GM18520 (cell line): ENCODE measurements at regions not wholly inside any gene's neighbourhood (a gene's known extent, or its start where the extent isn't known, plus 50 kb on each side); places are given as distances from the start of the nearest gene placed in this dataset.

ENCODE experiments used
- ATAC-seq: cut with Tn5 transposase; IDR thresholded peaks from one replicate; pipeline ENCODE4 v1.9.1; 2021; ENCODE audit not compliant: unreplicated experiment

GRCh38 chr6:91743756-91744155, 1156.9 kb upstream of the MAP3K7 start:
- no peak for ATAC-seq

DNA sequence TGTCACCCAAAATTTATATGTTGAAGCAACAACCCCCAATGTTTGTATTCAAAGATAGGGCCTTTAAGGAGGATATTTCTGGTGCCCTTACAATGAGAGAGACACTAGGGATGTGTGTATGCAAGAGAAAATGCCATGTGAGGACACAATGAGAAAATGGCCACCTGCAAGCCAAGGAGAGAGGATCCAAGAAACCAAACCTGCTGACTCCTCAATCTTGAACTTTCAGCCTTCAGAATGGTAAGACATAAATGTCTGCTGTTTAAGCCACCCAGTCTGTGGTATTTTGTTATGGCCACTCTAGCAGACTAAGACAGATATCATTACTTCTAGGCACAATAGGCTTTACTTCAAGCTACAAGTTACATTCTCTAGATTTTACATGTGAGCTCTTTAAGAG, 1145.1 kb upstream of the MAP3K7 start:
- no peak for ATAC-seq

DNA sequence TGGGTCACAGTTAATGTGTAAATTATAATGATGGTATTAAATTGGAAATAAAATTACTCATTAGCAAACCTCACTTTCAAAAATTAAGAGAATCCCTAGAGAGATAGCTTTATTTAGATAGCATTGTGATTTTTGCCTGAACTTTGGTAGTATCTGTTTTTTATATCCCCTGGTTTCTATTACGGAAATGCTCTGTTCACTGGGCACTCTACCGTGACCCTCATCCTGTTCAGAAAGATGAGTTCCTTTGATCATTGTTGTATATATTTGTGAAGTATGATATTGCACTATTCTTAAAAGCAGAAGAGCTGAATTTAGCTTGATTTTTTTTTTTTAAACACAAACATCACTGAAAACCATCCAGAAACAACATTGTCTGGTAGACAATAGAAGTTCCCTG, 1143.8 kb upstream of the MAP3K7 start:
- no peak for ATAC-seq

- ATAC-seq: no peak
Measured at GRCh38 chr6:91720324-91720723, 1133.5 kb upstream of the MAP3K7 start.

DNA sequence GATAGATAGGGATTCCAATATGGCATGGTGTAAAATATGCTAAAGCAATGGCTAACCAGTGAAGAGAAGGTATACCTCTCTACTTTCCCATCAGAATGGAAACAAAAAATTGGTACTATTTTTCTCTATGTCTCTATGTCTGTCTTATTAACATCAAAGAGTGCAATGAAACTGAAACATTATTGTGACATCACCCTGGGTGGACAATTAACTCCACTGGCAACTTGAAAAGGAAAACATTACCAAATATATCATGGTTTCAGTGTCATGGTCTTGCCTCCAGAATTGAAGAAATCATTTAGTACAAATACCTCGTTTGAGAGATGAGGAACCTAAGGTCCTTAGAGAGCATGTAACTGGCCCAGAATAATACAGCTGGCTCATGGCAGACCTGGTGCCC, 1132.5 kb upstream of the MAP3K7 start:
- no peak for ATAC-seq

GRCh38 chr6:91718198-91718597, 1131.3 kb upstream of the MAP3K7 start:
- no peak for ATAC-seq

DNA sequence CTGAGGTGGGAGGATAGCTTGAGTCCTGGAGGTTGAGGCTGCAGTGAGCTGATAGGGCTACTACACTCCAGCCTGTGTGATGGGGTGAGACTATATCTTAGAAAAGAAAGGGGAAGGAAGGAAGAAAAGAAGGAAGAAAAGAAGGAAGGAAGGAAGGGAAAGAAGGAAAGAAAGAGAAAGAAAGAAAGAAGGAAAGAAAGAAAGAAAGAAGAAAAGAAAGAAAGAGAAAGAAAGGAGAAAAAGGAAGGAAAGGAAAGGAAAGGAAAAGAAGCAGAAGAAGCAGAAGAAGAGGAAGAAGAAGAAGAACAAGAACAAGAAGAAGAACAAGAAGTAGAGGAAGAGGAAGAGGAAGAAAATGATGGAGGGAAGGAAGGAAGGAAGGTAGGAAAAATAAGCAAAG, 1130.2 kb upstream of the MAP3K7 start:
- no peak for ATAC-seq

DNA sequence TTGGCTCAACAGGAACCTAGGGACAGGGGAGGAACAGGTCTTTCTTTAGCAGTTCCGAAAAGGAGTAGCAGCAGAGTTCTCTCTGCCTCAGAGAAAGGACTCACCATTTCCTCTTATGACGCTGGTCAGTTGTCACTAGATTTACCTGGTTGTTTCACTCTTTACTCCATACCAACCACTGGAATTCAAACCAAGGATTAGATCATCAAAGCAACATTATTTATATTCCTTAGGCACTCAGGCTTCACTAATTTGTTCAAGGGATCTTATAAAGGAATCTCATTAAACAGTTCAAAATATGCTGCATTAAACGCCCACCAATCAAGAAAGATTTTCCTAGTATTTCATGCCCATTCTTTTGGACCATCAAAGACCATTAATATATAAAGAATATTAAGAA, 1129.5 kb upstream of the MAP3K7 start:
- ATAC-seq: no peak

DNA sequence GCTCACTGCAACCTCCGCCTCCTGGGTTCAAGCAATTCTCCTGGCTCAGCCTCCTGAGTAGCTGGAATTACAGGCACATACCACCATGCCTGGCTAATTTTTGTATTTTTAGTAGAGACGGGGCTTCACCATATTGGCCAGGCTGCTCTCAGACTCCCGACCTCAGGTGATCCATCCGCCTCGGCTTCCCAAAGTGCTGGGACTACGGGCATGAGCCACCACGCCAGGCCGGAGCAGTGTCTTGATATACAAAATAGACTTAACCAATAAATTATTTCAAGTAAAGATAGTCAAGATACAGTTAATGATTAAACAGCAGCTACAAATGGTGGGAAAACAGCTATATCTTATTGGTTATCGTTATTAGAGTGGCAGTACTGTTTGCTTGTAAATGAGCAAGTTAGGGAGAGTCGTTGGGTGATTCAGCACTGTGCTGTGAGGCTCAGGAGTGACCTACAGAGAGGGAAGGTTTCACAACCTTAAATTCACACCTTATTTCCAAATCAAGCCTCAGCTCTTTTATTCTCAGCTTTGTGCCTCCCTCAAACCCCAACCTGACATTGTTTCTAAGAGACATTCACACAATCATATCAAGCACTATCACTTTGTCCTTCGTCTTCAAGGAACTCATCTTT, 1128.4 kb upstream of the MAP3K7 start:
- ATAC-seq: no peak

DNA sequence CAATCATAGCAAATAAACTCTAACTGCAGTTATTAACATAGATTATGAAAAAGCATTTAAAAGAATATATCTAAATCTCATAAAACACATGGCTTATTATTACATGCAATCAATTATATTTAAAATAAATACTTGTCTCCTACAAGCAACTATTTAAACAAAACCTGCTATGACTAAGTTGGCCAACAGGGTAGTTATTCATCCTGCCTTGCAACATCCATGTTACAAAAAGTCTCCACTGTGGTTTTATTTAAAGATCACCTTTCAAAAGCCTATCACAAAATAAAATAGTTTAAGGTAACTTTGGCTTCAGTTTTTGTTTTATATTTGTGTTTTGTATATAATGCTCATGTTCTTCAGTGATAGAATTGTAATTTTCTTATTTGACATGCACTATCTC, 1127.0 kb upstream of the MAP3K7 start:
- no peak for ATAC-seq

GRCh38 chr6:91711518-91711917, 1124.6 kb upstream of the MAP3K7 start:
- no peak for ATAC-seq

DNA sequence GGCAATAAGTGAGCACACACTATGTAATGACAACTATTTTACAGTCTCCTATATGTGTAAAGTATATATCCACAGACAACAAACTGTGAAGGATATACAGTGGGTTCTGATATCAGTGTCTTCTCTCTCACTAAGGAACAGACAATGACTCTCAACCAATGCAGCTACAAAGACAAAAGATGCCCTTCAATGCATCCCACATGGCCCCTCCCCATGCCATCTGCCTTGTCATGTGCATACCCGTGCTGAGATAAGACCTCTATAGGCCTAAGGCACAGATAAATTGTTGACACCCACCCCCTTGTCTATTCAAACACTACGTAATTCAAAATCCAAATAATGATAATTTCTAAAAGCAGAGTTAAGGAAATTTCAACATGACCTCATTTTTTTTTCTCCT, 1123.5 kb upstream of the MAP3K7 start:
- ATAC-seq: no peak

DNA sequence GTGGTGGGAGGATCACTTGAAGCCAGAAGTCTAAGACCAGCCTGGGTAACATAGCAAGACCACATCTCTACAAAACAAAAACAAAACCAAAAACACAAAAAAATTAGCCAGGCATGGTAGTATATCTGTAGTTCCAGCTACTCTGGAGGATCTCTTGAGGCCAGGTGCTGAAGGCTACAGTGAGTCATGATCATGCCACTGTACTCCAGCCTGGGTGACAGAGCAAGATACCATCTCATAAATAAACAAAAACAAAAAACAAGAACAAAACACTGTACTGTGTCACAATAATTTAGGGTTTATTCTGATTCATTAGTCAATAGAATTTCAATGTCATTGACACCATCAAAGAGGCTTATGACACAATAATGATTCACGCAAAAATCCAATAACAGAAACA, 1121.7 kb upstream of the MAP3K7 start:
- ATAC-seq: no peak

DNA sequence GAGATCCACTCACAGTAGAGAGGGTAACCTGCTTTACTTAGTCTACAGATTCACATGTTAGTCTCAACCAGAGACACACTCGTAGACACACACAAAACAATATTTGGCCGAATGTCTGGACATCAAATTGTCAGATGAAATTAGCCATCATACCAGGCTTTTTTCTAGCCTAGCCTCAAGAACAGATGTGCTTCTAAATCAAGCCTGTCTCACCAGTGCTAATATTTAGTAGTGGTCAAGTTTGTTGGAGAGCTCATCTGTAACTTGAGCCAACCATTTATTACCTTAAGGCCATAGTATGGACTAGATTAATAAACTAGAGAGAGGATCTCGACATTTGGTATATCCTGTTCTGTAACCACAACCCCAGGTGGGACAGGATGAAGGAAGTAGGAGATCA, 1118.8 kb upstream of the MAP3K7 start:
- ATAC-seq: no peak

GRCh38 chr6:91704531-91704930, 1117.7 kb upstream of the MAP3K7 start:
- no peak for ATAC-seq

DNA sequence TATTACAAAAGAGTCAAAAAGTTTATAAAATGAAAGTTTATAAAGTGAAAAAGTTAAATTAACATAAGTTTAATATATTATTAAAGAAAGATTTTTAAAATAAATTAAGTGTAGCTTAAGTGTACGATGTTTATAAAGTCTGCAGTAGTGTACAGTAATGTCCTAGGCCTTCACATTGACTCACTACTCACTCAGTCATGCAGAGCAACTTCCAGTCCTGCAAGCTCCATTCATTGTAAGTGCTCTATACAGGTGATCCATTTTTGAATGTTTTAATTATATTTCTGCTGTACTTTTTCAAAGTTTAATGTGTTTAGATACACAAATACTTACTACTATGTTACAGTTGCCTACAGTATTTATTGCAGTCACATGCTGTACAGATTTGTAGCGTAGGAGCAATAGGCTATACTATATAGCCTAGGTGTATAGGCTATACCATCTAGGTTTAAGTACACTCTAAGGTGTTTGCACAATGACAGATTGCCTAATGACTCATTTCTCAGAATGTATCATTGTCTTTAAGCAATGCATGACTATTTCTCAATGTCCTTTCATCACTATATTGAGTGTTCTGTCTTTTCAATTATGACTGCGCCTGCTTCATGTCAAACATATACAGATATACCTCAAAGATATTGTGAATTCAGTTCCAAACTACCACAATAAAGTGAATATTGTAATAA, 1110.3 kb upstream of the MAP3K7 start:
- no peak for ATAC-seq

DNA sequence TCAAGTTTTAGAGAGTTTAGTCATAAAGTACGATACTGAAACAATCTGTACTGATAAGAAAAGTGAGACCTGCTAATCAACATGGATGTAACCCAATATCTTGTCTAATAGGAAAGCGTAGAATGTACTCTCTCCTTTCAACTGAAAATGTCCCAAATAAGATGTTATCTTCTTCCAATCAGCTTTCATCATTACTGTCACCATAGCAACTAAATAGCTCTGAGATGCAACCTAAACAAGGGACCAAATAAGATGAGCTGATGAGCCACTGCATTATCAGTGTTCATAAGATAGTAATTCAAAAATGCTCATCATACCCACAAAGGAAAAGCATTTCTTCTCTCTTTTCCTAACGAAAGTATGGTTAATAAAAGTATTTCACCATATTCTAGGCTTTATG, 1108.3 kb upstream of the MAP3K7 start:
- ATAC-seq: no peak

DNA sequence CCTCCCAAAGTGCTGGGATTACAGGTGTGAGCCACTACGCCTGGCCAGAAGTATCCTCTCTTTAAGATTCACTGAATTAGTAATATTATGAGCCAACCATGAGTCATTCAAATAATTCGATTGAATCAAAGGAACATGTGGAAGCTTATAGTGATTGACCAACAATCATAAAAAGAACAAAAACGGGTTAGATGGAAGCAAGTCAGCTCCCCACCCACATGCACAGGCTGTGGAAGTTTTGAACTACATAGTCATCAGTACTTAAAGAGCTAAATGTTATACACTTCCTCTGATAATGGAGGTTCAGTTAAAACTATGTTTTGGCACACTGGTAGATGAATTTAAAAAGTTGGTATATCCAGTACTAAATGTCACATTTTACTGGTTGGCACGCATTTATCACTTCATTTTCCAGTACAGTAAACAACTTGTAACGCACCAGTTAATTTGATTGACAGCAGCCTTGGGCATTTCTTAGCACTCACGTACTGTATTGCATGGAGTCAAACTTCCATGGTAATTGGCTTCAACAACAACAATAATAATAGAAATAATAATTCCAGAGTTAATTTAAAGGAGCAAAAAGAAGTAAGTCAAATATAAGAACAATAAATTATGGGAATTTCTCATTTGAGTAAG, 1107.3 kb upstream of the MAP3K7 start:
- ATAC-seq: no peak

- no peak for ATAC-seq
Measured at GRCh38 chr6:91691449-91691848, 1104.6 kb upstream of the MAP3K7 start.

- no peak for ATAC-seq
Measured at GRCh38 chr6:91683240-91683639, 1096.4 kb upstream of the MAP3K7 start.

DNA sequence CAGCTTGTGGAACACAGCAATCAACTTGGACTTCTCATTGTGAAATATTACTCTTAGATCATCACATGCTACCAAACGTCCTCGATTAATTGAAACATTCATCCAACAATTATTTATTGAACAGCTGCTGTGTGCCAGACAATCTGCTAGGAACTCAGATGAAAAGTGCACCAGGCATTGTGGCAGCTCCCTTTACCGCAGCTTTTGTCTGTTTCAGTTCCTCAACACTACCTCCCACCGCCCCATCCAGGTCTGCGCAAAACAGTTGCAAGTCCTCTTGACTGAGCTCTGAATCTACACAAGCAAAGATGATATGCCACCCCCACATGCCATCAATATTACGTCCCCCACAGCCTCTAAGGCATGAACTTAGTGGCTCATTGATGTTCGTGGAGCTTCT, 1094.4 kb upstream of the MAP3K7 start:
- no peak for ATAC-seq

GRCh38 chr6:91678679-91679446, 1092.0 kb upstream of the MAP3K7 start:
- ATAC-seq: no peak
